PC-3 (cell line): ENCODE measurements at regions not wholly inside any gene's neighbourhood (a gene's known extent, or its start where the extent isn't known, plus 50 kb on each side); places are given as distances from the start of the nearest gene placed in this dataset.
"Not testable (repeated sequence)": the region's sequence is repeated elsewhere in the genome, so short reads cannot be mapped to it uniquely, and the experiment has no call there.

Source experiments
- EZH2 ChIP-seq: fragments of 300-600 bp; sonication (generic); IDR thresholded peaks from one replicate; pipeline ENCODE4 v1.6.1; 2017; ENCODE audit warnings: antibody characterized with exemption, mild to moderate bottlenecking, low read length; ENCODE audit not compliant: unreplicated experiment
- TF ChIP-seq, protein P1 (sequence below): fragments of 300-600 bp; sonication (generic); conservative IDR thresholded peaks from 2 replicates; pipeline ENCODE4 v1.5.1; 2017; ENCODE audit warnings: antibody characterized with exemption, low read depth, mild to moderate bottlenecking, low read length

DNA sequence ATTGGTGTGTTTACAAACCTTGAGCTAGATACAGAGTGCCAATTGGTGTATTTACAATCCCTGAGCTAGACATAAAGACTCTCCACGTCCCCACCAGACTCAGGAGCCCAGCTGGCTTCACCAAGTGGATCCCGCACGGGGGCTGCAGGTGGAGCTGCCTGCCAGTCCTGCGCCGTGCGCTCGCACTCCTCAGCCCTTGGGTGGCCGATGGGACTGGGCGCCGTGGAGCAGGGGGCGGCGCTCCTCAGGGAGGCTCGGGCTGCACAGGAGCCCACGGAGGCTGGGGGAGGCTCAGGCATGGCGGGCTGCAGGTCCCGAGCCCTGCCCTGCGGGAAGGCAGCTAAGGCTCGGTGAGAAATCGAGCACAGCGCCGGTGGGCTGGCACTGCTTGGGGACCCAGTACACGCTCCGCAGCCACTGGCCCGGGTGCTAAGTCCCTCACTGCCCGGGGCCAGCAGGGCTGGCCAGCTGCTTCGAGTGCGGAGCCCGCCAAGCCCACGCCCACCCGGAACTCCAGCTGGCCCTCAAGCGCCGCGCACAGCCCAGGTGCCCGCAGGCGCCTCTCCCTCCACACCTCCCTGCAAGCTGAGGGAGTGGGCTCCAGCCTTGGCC is 245.0 kb downstream of the PLA2G4A start:
- TF ChIP-seq, protein P1, sequence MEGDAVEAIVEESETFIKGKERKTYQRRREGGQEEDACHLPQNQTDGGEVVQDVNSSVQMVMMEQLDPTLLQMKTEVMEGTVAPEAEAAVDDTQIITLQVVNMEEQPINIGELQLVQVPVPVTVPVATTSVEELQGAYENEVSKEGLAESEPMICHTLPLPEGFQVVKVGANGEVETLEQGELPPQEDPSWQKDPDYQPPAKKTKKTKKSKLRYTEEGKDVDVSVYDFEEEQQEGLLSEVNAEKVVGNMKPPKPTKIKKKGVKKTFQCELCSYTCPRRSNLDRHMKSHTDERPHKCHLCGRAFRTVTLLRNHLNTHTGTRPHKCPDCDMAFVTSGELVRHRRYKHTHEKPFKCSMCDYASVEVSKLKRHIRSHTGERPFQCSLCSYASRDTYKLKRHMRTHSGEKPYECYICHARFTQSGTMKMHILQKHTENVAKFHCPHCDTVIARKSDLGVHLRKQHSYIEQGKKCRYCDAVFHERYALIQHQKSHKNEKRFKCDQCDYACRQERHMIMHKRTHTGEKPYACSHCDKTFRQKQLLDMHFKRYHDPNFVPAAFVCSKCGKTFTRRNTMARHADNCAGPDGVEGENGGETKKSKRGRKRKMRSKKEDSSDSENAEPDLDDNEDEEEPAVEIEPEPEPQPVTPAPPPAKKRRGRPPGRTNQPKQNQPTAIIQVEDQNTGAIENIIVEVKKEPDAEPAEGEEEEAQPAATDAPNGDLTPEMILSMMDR: not testable (repeated sequence)
- not testable (repeated sequence) for TF ChIP-seq EZH2
